HepG2 (cell line): ENCODE measurements at regions not wholly inside any gene's neighbourhood (a gene's known extent, or its start where the extent isn't known, plus 50 kb on each side); places are given as distances from the start of the nearest gene placed in this dataset.

ENCODE experiments used
- ATAC-seq: fragments of 200-7000 bp; cut with Tn5 transposase; 3 replicates; pipeline ENCODE4 v1.9.1; 2020; ENCODE audit warnings: mild to moderate bottlenecking, moderate library complexity
- BruUV-seq: library from RNA; stranded (reverse); fragments of 400-500 nt; replicated peaks from 2 replicates; lab custom pipeline; 2021; lab: Mats Ljungman, UMichigan
- CTCF ChIA-PET: fragments of 300-600 bp; formaldehyde crosslinking; extraction: SDS; loops from one replicate; lab custom pipeline; 2021; ENCODE audit warnings: low total read pairs, inconsistent platforms, low intra/inter-chr PET ratio; lab: Yijun Ruan, JAX
- POLR2A ChIA-PET: fragments of 350-600 bp; sonication (Branson Sonifier 250); formaldehyde crosslinking; loops from one replicate; lab custom pipeline; 2020; ENCODE audit warnings: antibody characterized with exemption, inconsistent platforms; lab: Yijun Ruan, JAX
- DNase-seq: peaks from one replicate; pipeline ENCODE4 v3.0.0-alpha.2; 2015; ENCODE audit warnings: low spot score
- FAIRE-seq: peaks from 3 replicates; lab custom pipeline; 2011; peaks lifted over from hg19 to GRCh38; lab: Jason Lieb, UNC
- H2AFZ ChIP-seq: one replicate; pipeline ENCODE4 v1.6.1; 2011; ENCODE audit warnings: low read length, inconsistent platforms
- H3K27ac ChIP-seq: fragments of 300-600 bp; 3 replicates; pipeline ENCODE4 v1.8.0; 2011; ENCODE audit warnings: mixed run types, mild to moderate bottlenecking, mixed read lengths, low read length, inconsistent platforms; ENCODE audit not compliant: insufficient read depth; ENCODE audit errors: extremely low read length
- H3K27me3 ChIP-seq, 2 experiments: fragments of 200-600 bp in 1 of 2; 2 replicates in 1 of 2; 3 replicates in 1 of 2; pipeline versions ENCODE4 v1.6.0 to v1.8.0; 2011; ENCODE audit warnings: low read length in 2 of 2, mild to moderate bottlenecking in 2 of 2, moderate library complexity in 2 of 2, inconsistent platforms in 1 of 2; ENCODE audit not compliant: insufficient read depth in 2 of 2, control insufficient read depth in 1 of 2
- H3K36me3 ChIP-seq, 2 experiments: fragments of 200-600 bp in 1 of 2; replicated peaks in 1 of 2; 2 replicates in 1 of 2; 3 replicates in 1 of 2; pipeline versions ENCODE4 v1.5.1 to v1.8.0; 2011; ENCODE audit warnings: low read length in 2 of 2, inconsistent platforms in 1 of 2; ENCODE audit not compliant: insufficient read depth in 2 of 2, control insufficient read depth in 1 of 2
- H3K4me1 ChIP-seq: 2 replicates; pipeline ENCODE4 v1.5.1; 2012; ENCODE audit warnings: low read length, inconsistent platforms; ENCODE audit not compliant: insufficient read depth
- H3K4me2 ChIP-seq: 2 replicates; pipeline ENCODE4 v1.6.0; 2011; ENCODE audit warnings: low read depth, low read length, inconsistent platforms
- H3K4me3 ChIP-seq, 3 experiments: fragments of 200-600 bp in 1 of 3; sonication (generic), shearing (Covaris generic) in 1 of 3; replicated peaks in 1 of 3; 2 replicates each; pipeline ENCODE4 v1.5.1; 2011 to 2016; ENCODE audit warnings: low read length in 3 of 3, inconsistent platforms in 2 of 3, low read depth in 2 of 3, mild to moderate bottlenecking in 2 of 3, control low read depth in 1 of 3, mixed read lengths in 1 of 3; ENCODE audit not compliant: insufficient read depth in 1 of 3
- H3K79me2 ChIP-seq: one replicate; pipeline ENCODE4 v1.6.1; 2011; ENCODE audit warnings: low read length, inconsistent platforms; ENCODE audit not compliant: insufficient read depth
- H3K9ac ChIP-seq: 2 replicates; pipeline ENCODE4 v1.6.0; 2011; ENCODE audit warnings: mild to moderate bottlenecking, low read depth, low read length, inconsistent platforms; ENCODE audit not compliant: insufficient read depth
- H3K9me3 ChIP-seq: 2 replicates; pipeline ENCODE4 v1.5.1; 2012; ENCODE audit warnings: mild to moderate bottlenecking, low read length
- H4K20me1 ChIP-seq: 2 replicates; pipeline ENCODE4 v1.6.0; 2011; ENCODE audit warnings: inconsistent platforms, mild to moderate bottlenecking, low read length, moderate library complexity; ENCODE audit not compliant: insufficient read depth
- DMAP1 ChIP-seq: IDR thresholded peaks from 2 replicates; pipeline ENCODE4 v1.6.1; 2016
- GLI4 ChIP-seq: sonication (generic); formaldehyde crosslinking; IDR thresholded peaks from 2 replicates; pipeline ENCODE4 v1.5.1; 2020; ENCODE audit warnings: missing genetic modification reagents, mild to moderate bottlenecking, moderate library complexity, borderline replicate concordance
- HNRNPLL ChIP-seq: fragments of 200-400 bp; formaldehyde crosslinking; IDR thresholded peaks from 2 replicates; pipeline ENCODE4 v1.6.1; 2017; ENCODE audit warnings: mild to moderate bottlenecking, low read depth, low read length; ENCODE audit not compliant: poor library complexity, severe bottlenecking
- MXD3 ChIP-seq: IDR thresholded peaks from 2 replicates; pipeline ENCODE4 v1.6.1; 2016; ENCODE audit warnings: mild to moderate bottlenecking, missing biosample characterization, missing genetic modification reagents
- NCOA2 ChIP-seq: sonication (generic); formaldehyde crosslinking; IDR thresholded peaks from 2 replicates; pipeline ENCODE4 v1.8.0; 2022; ENCODE audit warnings: inconsistent platforms
- NONO ChIP-seq, 2 experiments: fragments of 450-650 bp in 1 of 2; sonication (generic) in 1 of 2; formaldehyde crosslinking in 1 of 2; IDR thresholded peaks in 1 of 2; conservative IDR thresholded peaks in 1 of 2; 2 replicates each; pipeline versions ENCODE4 v1.6.1 to v1.8.0; 2017 to 2022; ENCODE audit warnings: mild to moderate bottlenecking in 1 of 2, missing genetic modification reagents in 1 of 2, moderate library complexity in 1 of 2
- ZFX ChIP-seq: sonication (generic); formaldehyde crosslinking; IDR thresholded peaks from 2 replicates; pipeline ENCODE4 v1.4.0; 2020; ENCODE audit warnings: mild to moderate bottlenecking, low read depth, missing genetic modification reagents, moderate library complexity
- ZNF574 ChIP-seq: sonication (generic); formaldehyde crosslinking; IDR thresholded peaks from 2 replicates; pipeline ENCODE4 v1.4.0; 2020; ENCODE audit warnings: missing genetic modification reagents
- WGBS: methylation state at CpG from one replicate; pipeline ENCODE4 v1.1.6; 2017; ENCODE audit warnings: low lambda C conversion rate; 5-methylcytosine and 5-hydroxymethylcytosine counted together
- in situ Hi-C: cut with HindIII; loops from 2 replicates; pipeline ENCODE4 v1.10.0; 2017; ENCODE audit warnings: low pct_unique_long_range_greater_than_20kb; ENCODE audit not compliant: extremely low pct_ligation_motif_present
- intact Hi-C: fragments of 100-400 bp; cut with micrococcal nuclease; formaldehyde crosslinking; loops from one replicate; pipeline ENCODE4 v1.10.0; 2022; ENCODE audit not compliant: unreplicated experiment
- TF ChIP-seq, protein P1 (sequence below): sonication (generic); formaldehyde crosslinking; IDR thresholded peaks from 2 replicates; pipeline ENCODE4 v1.4.0; 2020; ENCODE audit warnings: missing genetic modification reagents
- TF ChIP-seq, protein P2 (sequence below): sonication (generic); formaldehyde crosslinking; IDR thresholded peaks from 2 replicates; pipeline ENCODE4 v1.5.0; 2020; ENCODE audit warnings: missing genetic modification reagents, mild to moderate bottlenecking, borderline replicate concordance
- TF ChIP-seq, protein P3 (sequence below): sonication (generic); formaldehyde crosslinking; conservative IDR thresholded peaks from 2 replicates; pipeline ENCODE4 v1.4.0; 2020; ENCODE audit warnings: missing genetic modification reagents

DNA sequence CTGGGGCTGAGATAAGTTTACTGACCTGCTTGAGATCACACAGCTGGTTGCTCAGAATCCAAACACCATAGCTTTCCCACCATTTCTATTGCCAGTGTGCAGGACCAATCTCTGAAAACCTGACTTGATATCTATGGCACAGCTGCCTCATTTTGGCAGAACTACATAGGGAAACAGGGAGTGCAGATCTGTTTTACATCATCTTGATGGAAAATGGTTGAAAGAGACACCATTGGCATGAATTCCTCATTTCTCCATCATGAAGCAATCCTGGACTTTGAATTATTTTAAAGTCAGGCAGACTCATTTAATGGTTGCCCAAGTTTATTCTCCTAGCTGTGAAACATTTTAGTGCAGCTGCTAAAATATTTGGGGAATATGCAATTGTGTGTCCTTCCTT lies 1628.2 kb upstream of the SLC10A2 start (continued):
- TF ChIP-seq MXD3 (CRISPR knock-in tag) (no peak), NCOA2 (no peak), ZFX (CRISPR knock-in tag) (no peak), HNRNPLL (no peak), NONO (IDR thresholded peaks at IDR 0.05) (no peak), NONO (CRISPR knock-in tag; conservative IDR thresholded peaks at IDR 0.05) (no peak), DMAP1 (CRISPR knock-in tag) (no peak)
- TF ChIP-seq, protein P1, sequence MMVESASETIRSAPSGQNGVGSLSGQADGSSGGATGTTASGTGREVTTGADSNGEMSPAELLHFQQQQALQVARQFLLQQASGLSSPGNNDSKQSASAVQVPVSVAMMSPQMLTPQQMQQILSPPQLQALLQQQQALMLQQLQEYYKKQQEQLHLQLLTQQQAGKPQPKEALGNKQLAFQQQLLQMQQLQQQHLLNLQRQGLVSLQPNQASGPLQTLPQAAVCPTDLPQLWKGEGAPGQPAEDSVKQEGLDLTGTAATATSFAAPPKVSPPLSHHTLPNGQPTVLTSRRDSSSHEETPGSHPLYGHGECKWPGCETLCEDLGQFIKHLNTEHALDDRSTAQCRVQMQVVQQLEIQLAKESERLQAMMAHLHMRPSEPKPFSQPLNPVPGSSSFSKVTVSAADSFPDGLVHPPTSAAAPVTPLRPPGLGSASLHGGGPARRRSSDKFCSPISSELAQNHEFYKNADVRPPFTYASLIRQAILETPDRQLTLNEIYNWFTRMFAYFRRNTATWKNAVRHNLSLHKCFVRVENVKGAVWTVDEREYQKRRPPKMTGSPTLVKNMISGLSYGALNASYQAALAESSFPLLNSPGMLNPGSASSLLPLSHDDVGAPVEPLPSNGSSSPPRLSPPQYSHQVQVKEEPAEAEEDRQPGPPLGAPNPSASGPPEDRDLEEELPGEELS (CRISPR knock-in tag) = no peak
- TF ChIP-seq, protein P2, sequence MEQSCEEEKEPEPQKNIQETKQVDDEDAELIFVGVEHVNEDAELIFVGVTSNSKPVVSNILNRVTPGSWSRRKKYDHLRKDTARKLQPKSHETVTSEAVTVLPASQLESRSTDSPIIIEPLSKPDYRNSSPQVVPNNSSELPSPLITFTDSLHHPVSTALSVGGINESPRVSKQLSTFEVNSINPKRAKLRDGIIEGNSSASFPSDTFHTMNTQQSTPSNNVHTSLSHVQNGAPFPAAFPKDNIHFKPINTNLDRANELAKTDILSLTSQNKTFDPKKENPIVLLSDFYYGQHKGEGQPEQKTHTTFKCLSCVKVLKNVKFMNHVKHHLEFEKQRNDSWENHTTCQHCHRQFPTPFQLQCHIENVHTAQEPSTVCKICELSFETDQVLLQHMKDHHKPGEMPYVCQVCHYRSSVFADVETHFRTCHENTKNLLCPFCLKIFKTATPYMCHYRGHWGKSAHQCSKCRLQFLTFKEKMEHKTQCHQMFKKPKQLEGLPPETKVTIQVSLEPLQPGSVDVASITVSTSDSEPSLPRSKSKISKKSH = no peak
- TF ChIP-seq, all 625 proteins: peak for 0

- BruUV-seq = no TSS peak
- Histone ChIP-seq H2AFZ (no peak overlapping the region), H3K27me3 (no peaks in the 10 kb centered on the region), H3K4me2 (no peak overlapping the region), H3K9ac (no peak overlapping the region), H3K4me3 (no peak overlapping the region), H4K20me1 (no peaks in the 10 kb centered on the region), H3K27ac (no peak overlapping the region), H3K9me3 (peaks cover 41% of the 10 kb centered on the region), H3K79me2 (no peaks in the 10 kb centered on the region), H3K36me3 (no peaks in the 10 kb centered on the region), H3K4me1 (no peaks in the 10 kb centered on the region)
- ChIA-PET POLR2A (no interaction called here), CTCF (interaction anchor here (0.6 kb wide), 1 partner anchor 899 kb away, joined by 5 read pairs; no protein-coding TSS in a partner anchor)
- FAIRE-seq (no peak), ATAC-seq (no peak), DNase-seq (no peak)
- intact Hi-C loops (no loop called here), in situ Hi-C loops (no loop called here)
- 2% methylated on average over 4 of the region's 4 CpGs for WGBS
- TF ChIP-seq, protein P3, sequence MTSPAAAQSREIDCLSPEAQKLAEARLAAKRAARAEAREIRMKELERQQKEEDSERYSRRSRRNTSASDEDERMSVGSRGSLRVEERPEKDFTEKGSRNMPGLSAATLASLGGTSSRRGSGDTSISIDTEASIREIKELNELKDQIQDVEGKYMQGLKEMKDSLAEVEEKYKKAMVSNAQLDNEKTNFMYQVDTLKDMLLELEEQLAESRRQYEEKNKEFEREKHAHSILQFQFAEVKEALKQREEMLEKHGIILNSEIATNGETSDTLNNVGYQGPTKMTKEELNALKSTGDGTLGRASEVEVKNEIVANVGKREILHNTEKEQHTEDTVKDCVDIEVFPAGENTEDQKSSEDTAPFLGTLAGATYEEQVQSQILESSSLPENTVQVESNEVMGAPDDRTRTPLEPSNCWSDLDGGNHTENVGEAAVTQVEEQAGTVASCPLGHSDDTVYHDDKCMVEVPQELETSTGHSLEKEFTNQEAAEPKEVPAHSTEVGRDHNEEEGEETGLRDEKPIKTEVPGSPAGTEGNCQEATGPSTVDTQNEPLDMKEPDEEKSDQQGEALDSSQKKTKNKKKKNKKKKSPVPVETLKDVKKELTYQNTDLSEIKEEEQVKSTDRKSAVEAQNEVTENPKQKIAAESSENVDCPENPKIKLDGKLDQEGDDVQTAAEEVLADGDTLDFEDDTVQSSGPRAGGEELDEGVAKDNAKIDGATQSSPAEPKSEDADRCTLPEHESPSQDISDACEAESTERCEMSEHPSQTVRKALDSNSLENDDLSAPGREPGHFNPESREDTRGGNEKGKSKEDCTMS (CRISPR knock-in tag) = no peak
- TF ChIP-seq GLI4 (CRISPR knock-in tag) (no peak), ZNF574 (CRISPR knock-in tag) (no peak)
Measured at GRCh38 chr13:104693126-104693525, 1626.9 kb upstream of the SLC10A2 start.
